WERI-Rb-1 (cell line): ENCODE measurements at regions not wholly inside any gene's neighbourhood (a gene's known extent, or its start where the extent isn't known, plus 50 kb on each side); places are given as distances from the start of the nearest gene placed in this dataset.

Experiments
- DNase-seq: peaks from one replicate; pipeline ENCODE4 v3.0.0-alpha.2; 2020
- H3K27ac ChIP-seq: fragments of 250-450 bp; sonication (Bioruptor Pico); 2 replicates; pipeline ENCODE4 v1.5.1; 2020; ENCODE audit warnings: mild to moderate bottlenecking, moderate library complexity
- H3K27me3 ChIP-seq: fragments of 250-450 bp; sonication (Bioruptor Pico); 2 replicates; pipeline ENCODE4 v1.5.1; 2021; ENCODE audit warnings: mild to moderate bottlenecking, low read depth, moderate library complexity; ENCODE audit not compliant: insufficient read depth, severe bottlenecking
- H3K36me3 ChIP-seq: fragments of 250-450 bp; sonication (Bioruptor Pico); 2 replicates; pipeline ENCODE4 v1.5.1; 2020; ENCODE audit warnings: mild to moderate bottlenecking, moderate library complexity
- H3K4me3 ChIP-seq: 2 replicates; pipeline ENCODE4 v1.5.1; 2011; ENCODE audit warnings: low read depth, mild to moderate bottlenecking, control low read depth, low read length
- H3K9me3 ChIP-seq: fragments of 250-450 bp; sonication (Bioruptor Pico); 2 replicates; pipeline ENCODE4 v1.5.1; 2021; ENCODE audit warnings: mild to moderate bottlenecking, moderate library complexity; ENCODE audit not compliant: severe bottlenecking
- TF ChIP-seq, protein P1 (sequence below): IDR thresholded peaks from 2 replicates; pipeline ENCODE4 v1.5.1; 2011; ENCODE audit warnings: low read depth, mild to moderate bottlenecking, control low read depth, inconsistent platforms, low read length

- Histone ChIP-seq H3K27ac (no peak overlapping the region), H3K4me3 (no peak overlapping the region), H3K36me3 (no peaks in the 10 kb centered on the region), H3K9me3 (no peaks in the 10 kb centered on the region), H3K27me3 (no peaks in the 10 kb centered on the region)
- TF ChIP-seq, protein P1, sequence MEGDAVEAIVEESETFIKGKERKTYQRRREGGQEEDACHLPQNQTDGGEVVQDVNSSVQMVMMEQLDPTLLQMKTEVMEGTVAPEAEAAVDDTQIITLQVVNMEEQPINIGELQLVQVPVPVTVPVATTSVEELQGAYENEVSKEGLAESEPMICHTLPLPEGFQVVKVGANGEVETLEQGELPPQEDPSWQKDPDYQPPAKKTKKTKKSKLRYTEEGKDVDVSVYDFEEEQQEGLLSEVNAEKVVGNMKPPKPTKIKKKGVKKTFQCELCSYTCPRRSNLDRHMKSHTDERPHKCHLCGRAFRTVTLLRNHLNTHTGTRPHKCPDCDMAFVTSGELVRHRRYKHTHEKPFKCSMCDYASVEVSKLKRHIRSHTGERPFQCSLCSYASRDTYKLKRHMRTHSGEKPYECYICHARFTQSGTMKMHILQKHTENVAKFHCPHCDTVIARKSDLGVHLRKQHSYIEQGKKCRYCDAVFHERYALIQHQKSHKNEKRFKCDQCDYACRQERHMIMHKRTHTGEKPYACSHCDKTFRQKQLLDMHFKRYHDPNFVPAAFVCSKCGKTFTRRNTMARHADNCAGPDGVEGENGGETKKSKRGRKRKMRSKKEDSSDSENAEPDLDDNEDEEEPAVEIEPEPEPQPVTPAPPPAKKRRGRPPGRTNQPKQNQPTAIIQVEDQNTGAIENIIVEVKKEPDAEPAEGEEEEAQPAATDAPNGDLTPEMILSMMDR, result no peak
- DNase-seq, result no peak
Measured at GRCh38 chr14:85024931-85025330, 505.0 kb upstream of the FLRT2 start.

DNA sequence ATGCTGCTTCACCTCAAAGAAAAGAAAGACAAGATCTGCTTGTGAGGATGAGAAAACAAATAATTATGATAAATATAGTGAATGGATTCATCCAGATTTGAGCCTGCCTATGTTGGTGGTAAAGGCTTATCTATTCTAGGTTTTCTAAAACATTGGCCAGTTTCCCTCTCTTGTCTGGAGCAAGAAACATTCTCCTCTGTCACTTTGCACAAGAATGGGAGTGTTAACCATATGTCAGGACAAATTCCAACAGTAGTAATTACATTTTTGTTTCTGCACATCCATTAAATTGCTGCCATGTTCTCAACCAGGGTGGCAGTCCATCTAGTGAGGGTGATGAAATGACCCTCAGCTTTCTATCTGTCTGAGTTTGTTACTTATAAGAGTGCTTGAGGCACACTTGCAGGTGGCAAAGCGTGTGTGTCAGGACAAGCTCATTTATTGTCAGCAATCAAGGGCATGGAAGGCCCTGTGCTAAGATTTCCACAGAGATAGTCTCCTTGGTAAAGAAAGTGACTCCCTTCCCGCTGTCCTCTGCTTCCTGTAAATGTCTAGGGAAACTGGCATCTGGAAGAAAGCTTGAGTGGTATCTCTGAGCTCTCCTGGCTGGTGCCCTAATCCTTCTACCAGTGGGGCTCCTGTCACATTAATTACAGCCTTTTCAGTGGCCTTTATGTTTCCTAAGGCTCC is 502.1 kb upstream of the FLRT2 start:
- no peak overlapping the region for H3K27ac ChIP-seq
- TF ChIP-seq, protein P1, result no peak
- no peaks in the 10 kb centered on the region for H3K27me3 ChIP-seq
- no peaks in the 10 kb centered on the region for H3K36me3 ChIP-seq
- no peak for DNase-seq
- H3K4me3 ChIP-seq, result no peak overlapping the region
- no peaks in the 10 kb centered on the region for H3K9me3 ChIP-seq

DNA sequence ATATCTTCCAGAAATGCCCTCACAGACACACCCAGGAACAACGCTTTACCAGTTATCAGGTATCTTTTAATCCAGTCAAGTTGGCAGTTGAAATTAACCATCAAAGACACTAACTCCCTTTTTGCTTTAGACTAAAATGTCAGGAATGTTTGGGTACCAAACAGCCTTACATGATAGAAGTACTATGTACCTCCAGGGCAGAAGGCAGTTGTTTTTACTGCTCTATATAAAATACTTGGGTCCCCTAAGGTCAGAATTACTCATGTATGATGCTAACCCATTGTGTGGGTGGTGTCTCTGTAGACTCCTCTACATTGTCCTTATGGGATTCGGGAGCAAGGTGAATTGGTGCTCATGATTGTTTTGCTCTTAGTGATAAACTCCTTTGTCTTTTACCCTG is 492.5 kb upstream of the FLRT2 start:
- TF ChIP-seq, protein P1, result no peak
- no peak overlapping the region for H3K4me3 ChIP-seq
- DNase-seq, result no peak
- no peaks in the 10 kb centered on the region for H3K9me3 ChIP-seq
- H3K27me3 ChIP-seq, result no peaks in the 10 kb centered on the region
- H3K36me3 ChIP-seq, result no peaks in the 10 kb centered on the region
- no peak overlapping the region for H3K27ac ChIP-seq

DNA sequence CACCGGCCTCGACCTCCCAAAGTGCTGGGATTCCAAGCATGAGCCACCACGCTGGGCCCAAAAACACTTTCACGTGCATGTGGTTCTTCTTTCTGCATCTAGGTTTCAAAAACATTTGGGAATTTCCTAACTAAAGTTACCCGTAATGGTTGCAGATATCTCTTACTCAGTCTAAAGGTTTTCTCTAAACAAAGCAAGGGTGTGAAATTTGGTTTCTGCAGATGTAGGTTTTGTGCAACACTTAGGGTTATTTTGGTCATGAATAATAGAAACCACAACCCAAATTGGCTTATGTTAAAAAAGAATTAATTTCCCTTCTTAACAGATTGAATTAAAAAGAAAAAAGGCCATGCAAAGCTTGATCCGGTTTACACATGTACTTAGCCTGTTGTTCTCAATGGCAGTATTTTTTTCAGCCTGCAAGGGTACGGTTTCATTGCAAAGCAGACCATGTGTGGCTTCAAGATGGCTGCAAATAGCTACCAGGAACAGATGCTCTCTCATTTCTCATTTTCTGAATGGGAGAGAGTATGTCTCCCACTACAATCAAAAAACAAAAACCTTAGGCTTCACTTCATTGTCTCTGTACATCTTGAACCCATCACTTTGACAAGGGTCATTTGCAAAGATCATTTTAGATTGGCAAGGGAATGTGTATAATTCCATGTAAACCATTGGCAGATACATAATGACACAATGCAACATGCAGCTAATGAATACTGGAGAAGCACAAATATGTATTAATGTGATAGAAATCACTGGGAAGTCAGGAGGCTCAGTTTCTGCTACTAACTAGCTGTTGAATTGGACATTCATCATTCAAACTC is 491.2 kb upstream of the FLRT2 start:
- Histone ChIP-seq H3K9me3 (no peaks in the 10 kb centered on the region), H3K27me3 (no peaks in the 10 kb centered on the region), H3K27ac (no peak overlapping the region), H3K4me3 (no peak overlapping the region), H3K36me3 (no peaks in the 10 kb centered on the region)
- DNase-seq, result no peak
- TF ChIP-seq, protein P1, result no peak

DNA sequence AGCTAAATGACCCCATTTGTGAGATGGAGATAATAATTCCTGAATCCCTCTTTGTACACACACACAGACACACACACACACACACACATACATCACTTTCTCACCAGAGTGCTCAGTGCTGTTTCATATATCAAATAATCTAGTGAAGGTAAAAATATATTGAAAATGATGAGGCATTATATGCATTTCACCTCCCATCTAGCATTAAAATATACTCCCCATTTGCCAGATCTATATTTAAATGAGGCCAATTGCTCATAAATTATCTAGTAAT is 490.7 kb upstream of the FLRT2 start:
- Histone ChIP-seq H3K36me3 (no peaks in the 10 kb centered on the region), H3K4me3 (no peak overlapping the region), H3K27me3 (no peaks in the 10 kb centered on the region), H3K27ac (no peak overlapping the region), H3K9me3 (no peaks in the 10 kb centered on the region)
- TF ChIP-seq, protein P1, result no peak
- no peak for DNase-seq
